KMS-11 (cell line): ENCODE measurements at regions not wholly inside any gene's neighbourhood (a gene's known extent, or its start where the extent isn't known, plus 50 kb on each side); places are given as distances from the start of the nearest gene placed in this dataset.

Experiments
- H2AFZ ChIP-seq: fragments of 200-600 bp; sonication (generic); 2 replicates; pipeline ENCODE4 v1.6.1; 2016; ENCODE audit warnings: antibody characterized with exemption, mixed run types, low read depth
- H3K27ac ChIP-seq: fragments of 200-600 bp; sonication (generic); 2 replicates; pipeline ENCODE4 v1.6.1; 2016; ENCODE audit warnings: mild to moderate bottlenecking, mixed run types
- H3K27me3 ChIP-seq: fragments of 200-600 bp; sonication (generic); 2 replicates; pipeline ENCODE4 v1.6.1; 2017; ENCODE audit warnings: mild to moderate bottlenecking, low read depth, mixed run types, moderate library complexity; ENCODE audit not compliant: insufficient read depth
- H3K36me3 ChIP-seq: fragments of 200-600 bp; sonication (generic); 2 replicates; pipeline ENCODE4 v1.6.1; 2017; ENCODE audit warnings: mild to moderate bottlenecking, mixed run types; ENCODE audit not compliant: insufficient read depth
- H3K4me1 ChIP-seq: fragments of 200-600 bp; sonication (generic); 2 replicates; pipeline ENCODE4 v1.6.1; 2016; ENCODE audit warnings: mild to moderate bottlenecking, low read depth, mixed run types; ENCODE audit not compliant: poor library complexity, severe bottlenecking
- H3K4me2 ChIP-seq: fragments of 200-600 bp; sonication (generic); 2 replicates; pipeline ENCODE4 v1.7.0; 2016; ENCODE audit warnings: mild to moderate bottlenecking, mixed run types
- H3K4me3 ChIP-seq: fragments of 200-600 bp; sonication (generic); IDR thresholded peaks from 2 replicates; pipeline ENCODE4 v1.6.1; 2017; ENCODE audit warnings: low read depth, low read length, mixed read lengths; ENCODE audit not compliant: insufficient read depth
- H3K79me2 ChIP-seq: fragments of 200-600 bp; sonication (generic); 2 replicates; pipeline ENCODE4 v1.6.1; 2016; ENCODE audit warnings: low read depth, mixed run types; ENCODE audit not compliant: insufficient read depth
- H3K9ac ChIP-seq: fragments of 200-600 bp; sonication (generic); 2 replicates; pipeline ENCODE4 v1.6.1; 2016; ENCODE audit warnings: mild to moderate bottlenecking, mixed run types
- H4K20me1 ChIP-seq: fragments of 200-600 bp; sonication (generic); 2 replicates; pipeline ENCODE4 v1.6.1; 2016; ENCODE audit warnings: mild to moderate bottlenecking, mixed run types; ENCODE audit not compliant: insufficient read depth
- CTCF ChIP-seq: fragments of 200-600 bp; sonication (generic); conservative IDR thresholded peaks from 2 replicates; pipeline ENCODE4 v1.6.1; 2017; ENCODE audit warnings: low read depth, mild to moderate bottlenecking, antibody characterized with exemption, low read length, moderate library complexity, mixed read lengths

- no peak overlapping the region for H3K9ac ChIP-seq
- no peaks in the 10 kb centered on the region for H3K36me3 ChIP-seq
- no peak overlapping the region for H3K4me3 ChIP-seq
- no peaks in the 10 kb centered on the region for H3K79me2 ChIP-seq
- H2AFZ ChIP-seq = no peak overlapping the region
- TF ChIP-seq CTCF = no peak
- no peaks in the 10 kb centered on the region for H3K4me1 ChIP-seq
- no peak overlapping the region for H3K4me2 ChIP-seq
- no peaks in the 10 kb centered on the region for H4K20me1 ChIP-seq
- no peaks in the 10 kb centered on the region for H3K27me3 ChIP-seq
- no peak overlapping the region for H3K27ac ChIP-seq
Measured at GRCh38 chr5:174575043-174575442, 149.3 kb upstream of the MSX2 start.

- H3K4me2 ChIP-seq = no peak overlapping the region
- H3K36me3 ChIP-seq = no peaks in the 10 kb centered on the region
- TF ChIP-seq CTCF = no peak
- H3K27ac ChIP-seq = no peak overlapping the region
- H2AFZ ChIP-seq = no peak overlapping the region
- H3K27me3 ChIP-seq = no peaks in the 10 kb centered on the region
- no peaks in the 10 kb centered on the region for H4K20me1 ChIP-seq
- no peaks in the 10 kb centered on the region for H3K4me1 ChIP-seq
- no peak overlapping the region for H3K9ac ChIP-seq
- H3K79me2 ChIP-seq = no peaks in the 10 kb centered on the region
- no peak overlapping the region for H3K4me3 ChIP-seq
Measured at GRCh38 chr5:174576042-174576441, 148.3 kb upstream of the MSX2 start.

GRCh38 chr5:174581479-174581878 lies 142.9 kb upstream of the MSX2 start:
- Histone ChIP-seq H3K79me2 (no peaks in the 10 kb centered on the region), H3K36me3 (no peaks in the 10 kb centered on the region), H2AFZ (no peak overlapping the region), H4K20me1 (no peaks in the 10 kb centered on the region), H3K27me3 (no peaks in the 10 kb centered on the region), H3K4me3 (no peak overlapping the region), H3K4me1 (no peaks in the 10 kb centered on the region), H3K9ac (no peak overlapping the region), H3K4me2 (no peak overlapping the region), H3K27ac (no peak overlapping the region)
- no peak for TF ChIP-seq CTCF

- no peak overlapping the region for H2AFZ ChIP-seq
- no peak for TF ChIP-seq CTCF
- no peaks in the 10 kb centered on the region for H4K20me1 ChIP-seq
- no peak overlapping the region for H3K4me3 ChIP-seq
- H3K27ac ChIP-seq = no peak overlapping the region
- no peaks in the 10 kb centered on the region for H3K27me3 ChIP-seq
- no peaks in the 10 kb centered on the region for H3K36me3 ChIP-seq
- H3K79me2 ChIP-seq = no peaks in the 10 kb centered on the region
- H3K9ac ChIP-seq = no peak overlapping the region
- no peak overlapping the region for H3K4me2 ChIP-seq
- H3K4me1 ChIP-seq = no peaks in the 10 kb centered on the region
Measured at GRCh38 chr5:174581894-174582293, 142.5 kb upstream of the MSX2 start.

- TF ChIP-seq CTCF = no peak
- H3K4me1 ChIP-seq = no peaks in the 10 kb centered on the region
- H3K9ac ChIP-seq = no peak overlapping the region
- no peaks in the 10 kb centered on the region for H3K36me3 ChIP-seq
- H3K4me3 ChIP-seq = no peak overlapping the region
- H2AFZ ChIP-seq = no peak overlapping the region
- H3K27ac ChIP-seq = no peak overlapping the region
- no peaks in the 10 kb centered on the region for H3K79me2 ChIP-seq
- no peaks in the 10 kb centered on the region for H3K27me3 ChIP-seq
- H3K4me2 ChIP-seq = no peak overlapping the region
- no peaks in the 10 kb centered on the region for H4K20me1 ChIP-seq
Measured at GRCh38 chr5:174583071-174583470, 141.3 kb upstream of the MSX2 start.
